HL-60 (cell line): ENCODE measurements at regions not wholly inside any gene's neighbourhood (a gene's known extent, or its start where the extent isn't known, plus 50 kb on each side); places are given as distances from the start of the nearest gene placed in this dataset.

ENCODE experiments used
- DNase-seq, 2 experiments: peaks; one replicate each; pipeline ENCODE4 v3.0.0-alpha.2; 2010 to 2020; ENCODE audit warnings: low read depth in 1 of 2, low spot score in 1 of 2
- H3K27ac ChIP-seq: fragments of 250-450 bp; sonication (Bioruptor Pico); replicated peaks from 2 replicates; pipeline ENCODE4 v1.5.1; 2020; ENCODE audit warnings: mild to moderate bottlenecking, moderate library complexity
- H3K27me3 ChIP-seq: fragments of 250-450 bp; sonication (Bioruptor Pico); 2 replicates; pipeline ENCODE4 v1.5.1; 2021; ENCODE audit warnings: mild to moderate bottlenecking, moderate library complexity; ENCODE audit not compliant: insufficient read depth, poor library complexity, severe bottlenecking
- H3K4me3 ChIP-seq: replicated peaks from 2 replicates; pipeline ENCODE4 v1.5.1; 2011; ENCODE audit warnings: mild to moderate bottlenecking, control low read depth, low read length; ENCODE audit not compliant: insufficient read depth
- CTCF ChIP-seq: IDR thresholded peaks from one replicate; pipeline ENCODE4 v1.5.1; 2011; ENCODE audit warnings: low read length, control low read depth, inconsistent platforms; ENCODE audit not compliant: insufficient read depth
- GABPA ChIP-seq: IDR thresholded peaks from 2 replicates; pipeline ENCODE4 v1.6.1; 2012; ENCODE audit warnings: low read depth
- POLR2AphosphoS5 ChIP-seq: IDR thresholded peaks from 2 replicates; pipeline ENCODE4 v1.6.1; 2012; ENCODE audit warnings: low read depth
- REST ChIP-seq: IDR thresholded peaks from 2 replicates; pipeline ENCODE4 v1.6.1; 2012; ENCODE audit warnings: low read depth; ENCODE audit not compliant: insufficient replicate concordance
- SPI1 ChIP-seq: IDR thresholded peaks from 2 replicates; pipeline ENCODE4 v1.6.1; 2012; ENCODE audit warnings: low read depth, mild to moderate bottlenecking, borderline replicate concordance

- Histone ChIP-seq H3K27ac (no peak overlapping the region), H3K4me3 (no peak overlapping the region), H3K27me3 (no peaks in the 10 kb centered on the region)
- DNase-seq: no peak
- TF ChIP-seq SPI1 (no peak), CTCF (no peak), GABPA (no peak), POLR2AphosphoS5 (no peak), REST (no peak)
Observed at GRCh38 chr5:33146881-33147280, 293.9 kb upstream of the TARS1 start.

GRCh38 chr5:33148076-33148513, 292.7 kb upstream of the TARS1 start:
- no peaks in the 10 kb centered on the region for H3K27me3 ChIP-seq
- DNase-seq: no peak
- H3K27ac ChIP-seq: no peak overlapping the region
- no peak overlapping the region for H3K4me3 ChIP-seq
- no peak for TF ChIP-seq CTCF
- TF ChIP-seq REST: no peak
- TF ChIP-seq POLR2AphosphoS5: no peak
- no peak for TF ChIP-seq SPI1
- no peak for TF ChIP-seq GABPA

GRCh38 chr5:33153372-33153771, 287.4 kb upstream of the TARS1 start:
- no peak for DNase-seq
- Histone ChIP-seq H3K27ac (no peak overlapping the region), H3K27me3 (no peaks in the 10 kb centered on the region), H3K4me3 (no peak overlapping the region)
- TF ChIP-seq REST: no peak

GRCh38 chr5:33153831-33154230, 286.9 kb upstream of the TARS1 start:
- H3K4me3 ChIP-seq: no peak overlapping the region
- no peaks in the 10 kb centered on the region for H3K27me3 ChIP-seq
- TF ChIP-seq CTCF (no peak), GABPA (no peak), REST (no peak), POLR2AphosphoS5 (no peak), SPI1 (no peak)
- no peak for DNase-seq
- H3K27ac ChIP-seq: no peak overlapping the region
